Psoas muscle (tissue), 7 donors: ENCODE measurements at regions not wholly inside any gene's neighbourhood (a gene's known extent, or its start where the extent isn't known, plus 50 kb on each side); places are given as distances from the start of the nearest gene placed in this dataset.

Experiments used
- ATAC-seq, 4 donors: fragments of 200-7000 bp; cut with Tn5 transposase; one replicate each; pipeline ENCODE4 v1.9.1; 2020; ENCODE audit warnings: moderate library complexity in 3 of 4, mild to moderate bottlenecking in 2 of 4
- DNase-seq, 2 donors: peaks; one replicate each; pipeline ENCODE4 v3.0.0-alpha.2; 2020
- H3K27ac ChIP-seq: fragments of 200-600 bp; one replicate; pipeline ENCODE4 v1.8.0; 2022
- H3K27me3 ChIP-seq, 3 donors: fragments of 200-600 bp in 1 of 3; one replicate each; pipeline versions ENCODE4 v1.6.1 to v1.8.0; 2013 to 2022; ENCODE audit warnings: low read length in 2 of 3, mild to moderate bottlenecking in 2 of 3, moderate library complexity in 1 of 3; ENCODE audit not compliant: insufficient read depth in 3 of 3
- H3K36me3 ChIP-seq, 2 donors: fragments of 200-600 bp in 1 of 2; one replicate each; pipeline versions ENCODE4 v1.6.1 to v1.8.0; 2013 to 2022; ENCODE audit warnings: low read depth in 1 of 2, mild to moderate bottlenecking in 1 of 2, moderate library complexity in 1 of 2; ENCODE audit not compliant: insufficient read depth in 1 of 2
- H3K4me1 ChIP-seq: fragments of 200-600 bp; one replicate; pipeline ENCODE4 v1.8.0; 2022
- H3K4me3 ChIP-seq: fragments of 200-600 bp; one replicate; pipeline ENCODE4 v1.8.0; 2022; ENCODE audit warnings: mild to moderate bottlenecking
- H3K9me3 ChIP-seq: fragments of 200-600 bp; one replicate; pipeline ENCODE4 v1.8.0; 2022
- WGBS, 3 donors: extraction: QIAGEN DNeasy Blood & Tissue Kit; methylation state at CpG; one replicate each; pipeline versions ENCODE4 v1.1.6 to v1.1.7; 2013; 5-methylcytosine and 5-hydroxymethylcytosine counted together
- intact Hi-C, 2 donors: fragments of 100-400 bp; cut with DNase I; formaldehyde crosslinking; loops; one replicate each; pipeline versions ENCODE4 v1.11.0 to v1.14.2; 2022
- TF ChIP-seq, protein P1 (sequence below): fragments of 200-600 bp; IDR thresholded peaks from one replicate; pipeline ENCODE4 v1.8.0; 2022; ENCODE audit warnings: antibody characterized with exemption
- donor health status: healthy with polysubstance abuse.
- donor health status: DM: no; HTN: no; CAD: no; lungs with moderate emphysema.
- donor health status: Bipolar disorder and iron deficiency.
- donor health status: healthy.
- donor health status: DM: yes; HTN: yes; CAD: no.
- donor health status: DM: no; HTN: no; CAD: no.
- donor health status: DM: yes; HTN: yes; CAD: no.

DNA sequence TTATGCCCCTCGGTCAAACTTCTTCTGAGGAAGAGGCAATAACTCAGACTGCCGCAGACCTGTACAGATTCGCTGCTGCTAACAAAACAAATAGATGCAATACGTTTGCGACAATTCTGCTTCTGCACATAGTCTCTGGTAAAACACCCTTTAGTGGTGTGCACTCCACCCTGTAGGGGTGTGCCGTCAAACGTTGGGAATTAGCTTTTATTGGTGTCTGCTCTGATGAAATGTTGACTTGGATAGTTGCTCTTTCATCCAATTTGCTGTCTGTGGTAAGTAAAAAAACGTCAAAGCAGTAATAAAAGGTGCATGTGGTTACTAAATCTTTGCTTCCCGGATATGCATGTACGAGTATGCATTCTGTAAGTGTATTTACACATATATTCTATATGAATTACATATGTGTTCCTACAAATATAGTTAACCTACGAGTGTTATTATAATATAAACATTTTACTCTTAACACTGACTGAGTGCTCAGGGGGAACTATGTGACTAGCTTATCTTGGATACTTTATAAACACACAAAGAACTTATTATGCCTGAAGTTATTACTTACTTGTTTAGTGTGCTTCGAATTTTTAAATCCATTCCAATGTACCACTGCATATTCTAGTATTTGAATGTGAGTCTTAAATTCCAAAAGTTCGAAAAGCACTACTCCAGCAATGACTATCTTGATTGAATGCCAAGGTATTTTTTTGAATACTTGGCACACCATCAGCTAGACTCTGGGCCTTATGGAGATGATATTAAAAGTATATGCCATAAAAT lies 610.2 kb downstream of the ZEB2 start:
- no peaks in the 10 kb centered on the region for H3K9me3 ChIP-seq
- H3K4me3 ChIP-seq = no peak overlapping the region
- TF ChIP-seq, protein P1, sequence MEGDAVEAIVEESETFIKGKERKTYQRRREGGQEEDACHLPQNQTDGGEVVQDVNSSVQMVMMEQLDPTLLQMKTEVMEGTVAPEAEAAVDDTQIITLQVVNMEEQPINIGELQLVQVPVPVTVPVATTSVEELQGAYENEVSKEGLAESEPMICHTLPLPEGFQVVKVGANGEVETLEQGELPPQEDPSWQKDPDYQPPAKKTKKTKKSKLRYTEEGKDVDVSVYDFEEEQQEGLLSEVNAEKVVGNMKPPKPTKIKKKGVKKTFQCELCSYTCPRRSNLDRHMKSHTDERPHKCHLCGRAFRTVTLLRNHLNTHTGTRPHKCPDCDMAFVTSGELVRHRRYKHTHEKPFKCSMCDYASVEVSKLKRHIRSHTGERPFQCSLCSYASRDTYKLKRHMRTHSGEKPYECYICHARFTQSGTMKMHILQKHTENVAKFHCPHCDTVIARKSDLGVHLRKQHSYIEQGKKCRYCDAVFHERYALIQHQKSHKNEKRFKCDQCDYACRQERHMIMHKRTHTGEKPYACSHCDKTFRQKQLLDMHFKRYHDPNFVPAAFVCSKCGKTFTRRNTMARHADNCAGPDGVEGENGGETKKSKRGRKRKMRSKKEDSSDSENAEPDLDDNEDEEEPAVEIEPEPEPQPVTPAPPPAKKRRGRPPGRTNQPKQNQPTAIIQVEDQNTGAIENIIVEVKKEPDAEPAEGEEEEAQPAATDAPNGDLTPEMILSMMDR = no peak
- 75 to 81% (median 77%) methylated on average over 13 of the region's 13 CpGs for WGBS, 3 donors
- no peaks in the 10 kb centered on the region for H3K27me3 ChIP-seq
- intact Hi-C loops = no loop called here
- no peaks in the 10 kb centered on the region for H3K4me1 ChIP-seq
- no peaks in the 10 kb centered on the region for H3K36me3 ChIP-seq
- H3K27ac ChIP-seq = no peak overlapping the region
- no peak for ATAC-seq
- no peak for DNase-seq

DNA sequence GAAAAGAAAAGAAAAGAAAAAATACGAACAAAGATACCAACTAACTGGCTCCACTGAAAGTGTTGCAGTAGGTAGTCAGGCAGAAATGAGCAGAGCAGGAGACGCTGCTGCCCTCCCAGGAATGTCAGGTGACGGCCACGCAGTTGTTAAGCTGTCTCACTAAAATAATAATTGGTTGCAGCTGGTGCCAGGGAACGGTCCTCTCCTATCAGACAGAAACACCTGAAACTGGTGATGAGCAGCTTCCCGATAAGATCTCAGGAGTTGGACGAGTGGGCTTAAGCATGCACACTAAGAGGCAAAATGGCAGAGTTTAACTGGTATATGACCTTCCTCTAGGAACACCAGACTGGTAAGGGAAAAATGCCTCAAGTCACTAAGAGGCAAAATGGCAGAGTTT lies 611.1 kb downstream of the ZEB2 start:
- ATAC-seq (no peak), DNase-seq (no peak)
- no peak overlapping the region for H3K27ac ChIP-seq
- no peaks in the 10 kb centered on the region for H3K36me3 ChIP-seq
- TF ChIP-seq, protein P1 = no peak
- no peaks in the 10 kb centered on the region for H3K9me3 ChIP-seq
- intact Hi-C loops = no loop called here
- H3K27me3 ChIP-seq = no peaks in the 10 kb centered on the region
- no peak overlapping the region for H3K4me3 ChIP-seq
- WGBS, 3 donors = 88 to 90% (median 89%) methylated on average over 7 of the region's 7 CpGs
- H3K4me1 ChIP-seq = no peaks in the 10 kb centered on the region

DNA sequence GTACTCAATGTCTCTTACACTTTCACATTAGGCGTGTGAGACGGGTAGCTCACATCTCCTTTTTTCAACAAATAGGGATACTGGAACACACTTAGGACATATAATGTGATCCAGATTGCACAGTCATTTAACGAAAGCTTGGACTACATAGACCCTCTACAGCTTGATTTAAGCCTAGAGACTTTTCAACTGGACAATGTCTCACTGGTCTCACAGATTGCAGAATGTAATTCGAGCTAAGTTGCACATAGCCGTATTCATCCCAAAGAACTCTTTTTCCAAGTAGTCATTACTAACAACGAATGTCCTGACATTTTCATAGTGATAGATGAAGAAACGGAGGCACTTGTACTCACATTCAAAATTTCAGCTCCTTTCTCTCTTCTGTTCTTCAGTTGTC lies 612.1 kb downstream of the ZEB2 start:
- Histone ChIP-seq H3K4me1 (no peaks in the 10 kb centered on the region), H3K4me3 (no peak overlapping the region), H3K27me3 (no peaks in the 10 kb centered on the region), H3K9me3 (no peaks in the 10 kb centered on the region), H3K36me3 (no peaks in the 10 kb centered on the region), H3K27ac (no peak overlapping the region)
- DNase-seq (no peak), ATAC-seq (no peak)
- WGBS, 3 donors = 78 to 90% (median 87%) methylated on average over 7 of the region's 7 CpGs
- TF ChIP-seq, protein P1 = no peak
- intact Hi-C loops = no loop called here

DNA sequence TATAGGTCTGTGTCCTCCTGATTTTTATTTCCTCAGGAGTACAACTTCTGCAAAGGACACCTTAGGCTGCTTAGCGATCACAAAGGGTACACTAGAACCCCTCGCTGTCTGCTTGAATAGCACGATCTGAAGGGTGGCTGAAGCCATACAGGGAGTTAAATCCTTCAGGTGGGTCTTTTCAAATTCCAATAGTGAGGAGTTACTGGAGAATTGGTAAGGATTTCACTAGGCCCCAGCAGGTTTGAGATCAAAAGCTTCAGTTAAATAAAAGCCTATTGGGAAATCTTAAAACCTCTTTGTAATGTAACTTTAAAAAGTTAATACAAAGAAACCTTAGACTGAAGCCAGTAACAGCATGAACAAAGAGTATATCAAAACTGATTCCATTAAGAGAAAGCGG lies 613.1 kb downstream of the ZEB2 start:
- ATAC-seq = no peak
- WGBS, 3 donors = 91 to 96% (median 92%) methylated on average over 4 of the region's 4 CpGs
- H3K36me3 ChIP-seq = no peaks in the 10 kb centered on the region
- H3K4me3 ChIP-seq = no peak overlapping the region
- H3K27ac ChIP-seq = no peak overlapping the region
- H3K27me3 ChIP-seq = no peaks in the 10 kb centered on the region
- TF ChIP-seq, protein P1 = no peak
- no peaks in the 10 kb centered on the region for H3K4me1 ChIP-seq
- no peaks in the 10 kb centered on the region for H3K9me3 ChIP-seq
- intact Hi-C loops = no loop called here
- DNase-seq = no peak

DNA sequence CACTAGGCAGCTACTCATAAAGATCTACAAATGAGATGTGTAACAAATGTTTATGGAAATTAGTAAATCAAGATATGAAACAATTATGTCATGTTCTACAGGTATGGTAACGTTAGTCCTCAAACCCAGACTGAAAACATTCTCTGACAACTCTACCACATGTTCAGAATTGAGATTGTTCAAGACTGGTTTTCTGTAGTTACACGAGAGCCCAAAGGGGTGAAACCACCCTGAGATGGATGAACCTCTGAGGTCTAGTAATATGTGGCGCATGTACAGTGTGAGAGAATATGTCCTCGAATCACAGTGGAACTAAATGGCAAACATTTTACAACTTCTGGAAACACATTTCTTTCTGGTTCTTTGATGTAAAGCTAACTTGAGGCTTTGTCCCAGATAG lies 614.3 kb downstream of the ZEB2 start:
- 86 to 91% (median 90%) methylated on average over 4 of the region's 4 CpGs for WGBS, 3 donors
- no peaks in the 10 kb centered on the region for H3K36me3 ChIP-seq
- ATAC-seq = no peak

More for the DNA sequence above, 614.3 kb downstream of the ZEB2 start:
- no peak overlapping the region for H3K27ac ChIP-seq
- no peak overlapping the region for H3K4me3 ChIP-seq
- TF ChIP-seq, protein P1 = no peak
- intact Hi-C loops = no loop called here
- no peaks in the 10 kb centered on the region for H3K27me3 ChIP-seq
- no peak for DNase-seq
- no peaks in the 10 kb centered on the region for H3K9me3 ChIP-seq
- H3K4me1 ChIP-seq = no peaks in the 10 kb centered on the region
